DND-41 (cell line): ENCODE measurements at regions not wholly inside any gene's neighbourhood (a gene's known extent, or its start where the extent isn't known, plus 50 kb on each side); places are given as distances from the start of the nearest gene placed in this dataset.

ENCODE experiments used
- ATAC-seq: fragments of 200-7000 bp; cut with Tn5 transposase; 3 replicates; pipeline ENCODE4 v1.9.1; 2021; ENCODE audit warnings: low read depth; ENCODE audit not compliant: insufficient read depth
- DNase-seq: peaks from one replicate; pipeline ENCODE4 v3.0.0-alpha.2; 2020
- H2AFZ ChIP-seq: 2 replicates; pipeline ENCODE4 v1.6.0; 2012; ENCODE audit warnings: low read depth, low read length
- H3K27ac ChIP-seq: 2 replicates; pipeline ENCODE4 v1.5.1; 2012; ENCODE audit warnings: low read length, inconsistent platforms
- H3K27me3 ChIP-seq: fragments of 200-600 bp; sonication (generic); 2 replicates; pipeline ENCODE4 v1.6.0; 2012; ENCODE audit warnings: low read length, mild to moderate bottlenecking, inconsistent platforms; ENCODE audit not compliant: insufficient read depth, poor library complexity
- H3K36me3 ChIP-seq: 2 replicates; pipeline ENCODE4 v1.5.1; 2012; ENCODE audit warnings: low read length, inconsistent platforms; ENCODE audit not compliant: insufficient read depth
- H3K4me1 ChIP-seq: 2 replicates; pipeline ENCODE4 v1.5.1; 2012; ENCODE audit warnings: mild to moderate bottlenecking, low read length; ENCODE audit not compliant: insufficient read depth
- H3K4me2 ChIP-seq: 2 replicates; pipeline ENCODE4 v1.6.0; 2012; ENCODE audit warnings: mild to moderate bottlenecking, moderate library complexity, low read length, inconsistent platforms; ENCODE audit not compliant: insufficient read depth
- H3K4me3 ChIP-seq, 2 experiments: fragments of 200-600 bp in 1 of 2; shearing (Covaris generic) in 1 of 2; 2 replicates each; pipeline ENCODE4 v1.5.1; 2012 to 2016; ENCODE audit warnings: inconsistent platforms in 2 of 2, low read length in 2 of 2, mild to moderate bottlenecking in 2 of 2, low read depth in 1 of 2, moderate library complexity in 1 of 2
- H3K79me2 ChIP-seq: 2 replicates; pipeline ENCODE4 v1.6.0; 2012; ENCODE audit warnings: low read length, inconsistent platforms; ENCODE audit not compliant: insufficient read depth
- H3K9ac ChIP-seq: 2 replicates; pipeline ENCODE4 v1.6.0; 2012; ENCODE audit warnings: low read depth, mild to moderate bottlenecking, inconsistent platforms, low read length, moderate library complexity
- H3K9me3 ChIP-seq: 2 replicates; pipeline ENCODE4 v1.5.1; 2012; ENCODE audit warnings: low read length, moderate library complexity, mild to moderate bottlenecking, inconsistent platforms; ENCODE audit not compliant: insufficient read depth, severe bottlenecking
- H4K20me1 ChIP-seq: 2 replicates; pipeline ENCODE4 v1.6.0; 2012; ENCODE audit warnings: low read length; ENCODE audit not compliant: insufficient read depth
- EZH2 ChIP-seq: IDR thresholded peaks from 3 replicates; pipeline ENCODE4 v1.6.1; 2012; ENCODE audit warnings: borderline replicate concordance, low read depth, mild to moderate bottlenecking, moderate library complexity, low read length, inconsistent platforms; ENCODE audit not compliant: severe bottlenecking
- TF ChIP-seq, protein P1 (sequence below): IDR thresholded peaks from 2 replicates; pipeline ENCODE4 v1.5.1; 2012; ENCODE audit warnings: borderline replicate concordance, low read length, moderate library complexity, mild to moderate bottlenecking; ENCODE audit not compliant: poor library complexity, severe bottlenecking; ENCODE audit errors: extremely low read depth

DNA sequence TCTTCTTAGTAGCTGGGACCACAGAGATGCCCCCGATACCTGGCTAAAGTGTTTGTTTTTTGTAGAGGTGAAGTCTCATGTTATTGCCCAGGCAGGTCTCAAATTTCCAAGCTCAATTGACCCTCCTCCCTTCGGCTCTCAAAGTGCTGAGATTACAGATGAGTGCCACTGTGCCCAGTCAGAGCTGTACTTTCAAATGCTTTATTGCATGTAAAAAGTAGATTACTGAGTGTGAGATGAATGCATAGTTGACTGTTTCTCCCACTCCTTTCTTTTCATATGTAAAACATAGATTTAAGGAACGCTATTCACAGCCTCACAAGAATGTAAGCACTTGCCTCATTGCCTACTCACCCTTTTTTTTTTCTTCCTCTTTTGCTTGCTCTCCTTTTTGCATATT, 984.4 kb upstream of the PABPC4L start:
- no peak overlapping the region for H3K4me2 ChIP-seq

DNA sequence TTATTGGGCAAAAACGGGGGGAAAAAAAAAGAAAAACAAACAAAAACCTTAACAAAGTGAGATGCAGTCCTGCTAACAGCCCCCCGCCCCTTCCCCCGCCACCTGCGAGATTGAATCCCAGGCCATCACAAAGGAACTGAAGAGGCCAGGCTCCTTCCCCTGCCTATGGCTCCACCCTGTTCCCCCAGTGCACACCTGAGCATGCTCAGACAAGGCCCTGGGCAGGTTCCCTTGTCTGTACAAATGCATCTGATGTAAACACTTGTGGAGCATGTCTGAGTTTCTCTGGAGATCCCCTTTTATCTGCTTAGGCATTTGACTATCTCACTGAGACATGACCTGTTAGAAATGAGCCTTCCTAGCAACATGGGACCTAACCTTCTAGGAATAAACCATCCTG, 983.7 kb upstream of the PABPC4L start:
- H3K4me3 ChIP-seq = no peak overlapping the region
- H3K36me3 ChIP-seq = no peaks in the 10 kb centered on the region
- ATAC-seq (no peak), DNase-seq (no peak)
- H3K9me3 ChIP-seq = peaks cover 2% of the 10 kb centered on the region
- TF ChIP-seq, protein P1, sequence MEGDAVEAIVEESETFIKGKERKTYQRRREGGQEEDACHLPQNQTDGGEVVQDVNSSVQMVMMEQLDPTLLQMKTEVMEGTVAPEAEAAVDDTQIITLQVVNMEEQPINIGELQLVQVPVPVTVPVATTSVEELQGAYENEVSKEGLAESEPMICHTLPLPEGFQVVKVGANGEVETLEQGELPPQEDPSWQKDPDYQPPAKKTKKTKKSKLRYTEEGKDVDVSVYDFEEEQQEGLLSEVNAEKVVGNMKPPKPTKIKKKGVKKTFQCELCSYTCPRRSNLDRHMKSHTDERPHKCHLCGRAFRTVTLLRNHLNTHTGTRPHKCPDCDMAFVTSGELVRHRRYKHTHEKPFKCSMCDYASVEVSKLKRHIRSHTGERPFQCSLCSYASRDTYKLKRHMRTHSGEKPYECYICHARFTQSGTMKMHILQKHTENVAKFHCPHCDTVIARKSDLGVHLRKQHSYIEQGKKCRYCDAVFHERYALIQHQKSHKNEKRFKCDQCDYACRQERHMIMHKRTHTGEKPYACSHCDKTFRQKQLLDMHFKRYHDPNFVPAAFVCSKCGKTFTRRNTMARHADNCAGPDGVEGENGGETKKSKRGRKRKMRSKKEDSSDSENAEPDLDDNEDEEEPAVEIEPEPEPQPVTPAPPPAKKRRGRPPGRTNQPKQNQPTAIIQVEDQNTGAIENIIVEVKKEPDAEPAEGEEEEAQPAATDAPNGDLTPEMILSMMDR = no peak
- TF ChIP-seq EZH2 = no peak
- H4K20me1 ChIP-seq = no peaks in the 10 kb centered on the region
- H3K27ac ChIP-seq = no peak overlapping the region
- no peak overlapping the region for H3K4me2 ChIP-seq
- H3K27me3 ChIP-seq = no peaks in the 10 kb centered on the region
- peaks cover 9% of the 10 kb centered on the region; the same call in 1 of the 2 replicates for H3K4me1 ChIP-seq
- no peak overlapping the region for H3K9ac ChIP-seq
- H2AFZ ChIP-seq = peak overlapping the region; percentile 43
- no peaks in the 10 kb centered on the region for H3K79me2 ChIP-seq

More for the DNA sequence above, 984.4 kb upstream of the PABPC4L start:
- Histone ChIP-seq H3K27me3 (no peaks in the 10 kb centered on the region), H3K9ac (no peak overlapping the region), H2AFZ (no peak overlapping the region), H3K4me1 (peaks cover 9% of the 10 kb centered on the region; the same call in 1 of the 2 replicates), H3K36me3 (no peaks in the 10 kb centered on the region), H3K79me2 (no peaks in the 10 kb centered on the region), H4K20me1 (no peaks in the 10 kb centered on the region), H3K4me3 (no peak overlapping the region), H3K27ac (no peak overlapping the region), H3K9me3 (peaks cover 2% of the 10 kb centered on the region)
- no peak for DNase-seq
- no peak for TF ChIP-seq EZH2
- TF ChIP-seq, protein P1 = no peak
- ATAC-seq = no peak

DNA sequence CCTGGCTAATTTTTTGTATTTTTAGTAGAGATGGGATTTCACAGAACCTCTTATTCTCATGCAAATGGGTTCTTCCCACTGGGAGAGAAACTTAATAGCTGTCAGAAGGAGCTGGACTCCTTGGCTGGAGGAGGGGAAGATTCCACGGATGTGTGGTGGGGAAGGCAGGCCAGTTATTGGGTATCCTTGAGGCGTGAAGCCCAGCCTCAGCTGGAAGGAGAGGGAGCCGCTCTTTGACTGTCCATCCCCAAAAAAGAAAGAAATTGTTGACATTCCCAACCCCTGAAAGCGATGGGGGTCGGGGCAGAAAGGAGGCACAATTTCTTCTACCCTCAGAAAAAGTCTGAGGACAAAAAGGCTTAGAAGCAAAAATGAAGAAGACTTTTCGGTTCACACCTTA, 983.1 kb upstream of the PABPC4L start:
- Histone ChIP-seq H4K20me1 (no peaks in the 10 kb centered on the region), H2AFZ (no peak overlapping the region), H3K27me3 (no peaks in the 10 kb centered on the region), H3K27ac (no peak overlapping the region), H3K4me1 (peaks cover 9% of the 10 kb centered on the region; the same call in 1 of the 2 replicates), H3K79me2 (no peaks in the 10 kb centered on the region), H3K9me3 (peaks cover 2% of the 10 kb centered on the region), H3K9ac (no peak overlapping the region), H3K4me2 (no peak overlapping the region), H3K4me3 (no peak overlapping the region), H3K36me3 (no peaks in the 10 kb centered on the region)
- ATAC-seq (no peak), DNase-seq (no peak)
- TF ChIP-seq, protein P1 = no peak
- TF ChIP-seq EZH2 = no peak

DNA sequence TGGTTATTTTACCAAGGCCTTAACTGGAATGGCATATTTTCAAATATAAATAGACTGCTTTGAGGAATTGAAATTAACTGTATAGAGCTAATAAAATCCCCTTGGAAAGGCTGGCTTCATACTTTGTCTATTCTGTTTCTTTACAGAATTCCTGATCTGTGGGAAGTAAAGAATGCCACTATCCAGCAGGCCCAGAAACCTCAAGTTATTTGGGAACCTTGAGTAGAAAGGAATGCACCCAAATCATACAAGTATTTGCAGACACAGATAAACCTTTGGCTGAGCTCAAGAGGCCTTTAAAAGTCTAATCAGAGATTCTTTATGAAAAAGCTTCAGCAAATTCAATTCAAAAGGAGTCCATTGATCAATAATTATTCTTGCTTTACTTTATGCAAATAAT, 975.7 kb upstream of the PABPC4L start:
- no peak for TF ChIP-seq EZH2
- TF ChIP-seq, protein P1 = no peak
- Histone ChIP-seq H3K27ac (no peak overlapping the region), H4K20me1 (no peaks in the 10 kb centered on the region), H3K27me3 (no peaks in the 10 kb centered on the region), H3K79me2 (no peaks in the 10 kb centered on the region), H3K36me3 (no peaks in the 10 kb centered on the region), H3K4me2 (no peak overlapping the region), H2AFZ (no peak overlapping the region), H3K9me3 (no peaks in the 10 kb centered on the region), H3K9ac (no peak overlapping the region), H3K4me1 (no peaks in the 10 kb centered on the region), H3K4me3 (no peak overlapping the region)
- ATAC-seq = no peak
- DNase-seq = no peak
